Gastrocnemius medialis (tissue), 4 donors: ENCODE measurements at regions not wholly inside any gene's neighbourhood (a gene's known extent, or its start where the extent isn't known, plus 50 kb on each side); places are given as distances from the start of the nearest gene placed in this dataset.

ENCODE experiments used
- ATAC-seq, 2 donors: fragments of 150-250 bp; one replicate each; pipeline ENCODE4 v1.9.1; 2016
- DNase-seq, 2 donors: peaks; one replicate each; pipeline ENCODE4 v3.0.0-alpha.2; 2019
- H3K27ac ChIP-seq, 4 donors: fragments of 200-600 bp; sonication (generic); 1 replicate in 1 of 4; 2 replicates in 3 of 4; pipeline ENCODE4 v1.5.1; 2016 to 2018; ENCODE audit warnings: mild to moderate bottlenecking in 2 of 4, moderate library complexity in 1 of 4
- H3K27me3 ChIP-seq, 3 donors: fragments of 200-600 bp; sonication (generic) in 2 of 3; 1 replicate in 1 of 3; 2 replicates in 2 of 3; pipeline versions ENCODE4 v1.5.1 to v1.6.0; 2016 to 2019; ENCODE audit warnings: mild to moderate bottlenecking in 1 of 3, moderate library complexity in 1 of 3
- H3K36me3 ChIP-seq, 2 donors: fragments of 200-600 bp; sonication (generic) in 1 of 2; one replicate each; pipeline ENCODE4 v1.5.1; 2017 to 2018
- H3K4me1 ChIP-seq, 2 donors: fragments of 200-600 bp; sonication (generic) in 1 of 2; one replicate each; pipeline ENCODE4 v1.5.1; 2016 to 2017; ENCODE audit warnings: mild to moderate bottlenecking in 2 of 2
- H3K4me3 ChIP-seq, 4 donors: fragments of 200-600 bp; sonication (generic) in 3 of 4; 1 replicate in 1 of 4; 2 replicates in 3 of 4; pipeline ENCODE4 v1.5.1; 2016 to 2019; ENCODE audit warnings: mild to moderate bottlenecking in 2 of 4
- H3K9me3 ChIP-seq, 3 donors: fragments of 200-600 bp; sonication (generic) in 2 of 3; 1 replicate in 1 of 3; 2 replicates in 2 of 3; pipeline ENCODE4 v1.5.1; 2016 to 2019
- CTCF ChIP-seq, 5 experiments: fragments of 450-650 bp in 3 of 5; fragments of 200-600 bp in 2 of 5; sonication (generic) in 2 of 5; IDR thresholded peaks in 4 of 5; conservative IDR thresholded peaks in 1 of 5; 1 replicate in 4 of 5; 2 replicates in 1 of 5; pipeline ENCODE4 v1.5.1; 2016 to 2019; ENCODE audit warnings: antibody characterized with exemption in 5 of 5, mild to moderate bottlenecking in 3 of 5, moderate library complexity in 3 of 5
- POLR2A ChIP-seq, 2 donors: fragments of 450-650 bp; IDR thresholded peaks; one replicate each; pipeline ENCODE4 v1.6.1; 2017; ENCODE audit warnings: antibody characterized with exemption in 2 of 2, mild to moderate bottlenecking in 2 of 2, moderate library complexity in 2 of 2
- in situ Hi-C, 4 donors: fragments of 200-750 bp; cut with MboI; loops; one replicate each; pipeline versions ENCODE4 v1.15.0 to v1.8.0; 2017; ENCODE audit warnings: low sequenced_read_pairs in 4 of 4
- intact Hi-C: fragments of 100-400 bp; cut with DNase I; formaldehyde crosslinking; loops from one replicate; pipeline ENCODE4 v1.15.1; 2023; ENCODE audit warnings: low total_unique reads

- in situ Hi-C loops = no loop called here
- Histone ChIP-seq H3K4me1 (no peaks in the 10 kb centered on the region), H3K27me3 (no peaks in the 10 kb centered on the region), H3K27ac (no peak overlapping the region), H3K4me3 (no peak overlapping the region), H3K36me3 (no peaks in the 10 kb centered on the region), H3K9me3 (no peaks in the 10 kb centered on the region)
- intact Hi-C loops = no loop called here
- TF ChIP-seq CTCF (IDR thresholded peaks at IDR 0.05 in 4 of 5, conservative IDR thresholded peaks at IDR 0.05 in 1 of 5) (no peak), POLR2A (IDR thresholded peaks at IDR 0.05) (no peak)
- DNase-seq (no peak), ATAC-seq (no peak)
These were observed 413.9 kb upstream of the NR2F2 start for GRCh38 chr15:95916568-95916967.

GRCh38 chr15:95918525-95918924, 412.0 kb upstream of the NR2F2 start:
- intact Hi-C loops = no loop called here
- H3K4me3 ChIP-seq = no peak overlapping the region
- no peaks in the 10 kb centered on the region for H3K4me1 ChIP-seq
- TF ChIP-seq CTCF (IDR thresholded peaks at IDR 0.05 in 4 of 5, conservative IDR thresholded peaks at IDR 0.05 in 1 of 5) = no peak
- no peak for TF ChIP-seq POLR2A (IDR thresholded peaks at IDR 0.05)
- no peaks in the 10 kb centered on the region for H3K36me3 ChIP-seq
- H3K9me3 ChIP-seq = no peaks in the 10 kb centered on the region
- no peaks in the 10 kb centered on the region for H3K27me3 ChIP-seq
- H3K27ac ChIP-seq = no peak overlapping the region
- DNase-seq (no peak), ATAC-seq (no peak)
- in situ Hi-C loops = no loop called here

- Histone ChIP-seq H3K27me3 (no peaks in the 10 kb centered on the region), H3K36me3 (no peaks in the 10 kb centered on the region), H3K4me1 (no peaks in the 10 kb centered on the region), H3K4me3 (no peak overlapping the region), H3K27ac (no peak overlapping the region), H3K9me3 (no peaks in the 10 kb centered on the region)
- intact Hi-C loops = no loop called here
- DNase-seq (no peak), ATAC-seq (no peak)
- TF ChIP-seq POLR2A (IDR thresholded peaks at IDR 0.05) (no peak), CTCF (IDR thresholded peaks at IDR 0.05 in 4 of 5, conservative IDR thresholded peaks at IDR 0.05 in 1 of 5) (no peak)
- in situ Hi-C loops = no loop called here
These were observed 411.0 kb upstream of the NR2F2 start for GRCh38 chr15:95919460-95919859.

- Histone ChIP-seq H3K4me1 (no peaks in the 10 kb centered on the region), H3K9me3 (no peaks in the 10 kb centered on the region), H3K36me3 (no peaks in the 10 kb centered on the region), H3K27me3 (no peaks in the 10 kb centered on the region), H3K4me3 (no peak overlapping the region), H3K27ac (no peak overlapping the region)
- in situ Hi-C loops = no loop called here
- intact Hi-C loops = no loop called here
- DNase-seq (no peak), ATAC-seq (no peak)
- TF ChIP-seq CTCF (IDR thresholded peaks at IDR 0.05 in 4 of 5, conservative IDR thresholded peaks at IDR 0.05 in 1 of 5) = no peak
- TF ChIP-seq POLR2A (IDR thresholded peaks at IDR 0.05) = no peak
These were observed 409.1 kb upstream of the NR2F2 start for GRCh38 chr15:95921404-95921803.

GRCh38 chr15:95922431-95922830, 408.1 kb upstream of the NR2F2 start:
- in situ Hi-C loops = no loop called here
- no peak for DNase-seq
- H3K4me1 ChIP-seq = no peaks in the 10 kb centered on the region
- H3K9me3 ChIP-seq = no peaks in the 10 kb centered on the region
- TF ChIP-seq POLR2A (IDR thresholded peaks at IDR 0.05) = no peak
- TF ChIP-seq CTCF (IDR thresholded peaks at IDR 0.05 in 4 of 5, conservative IDR thresholded peaks at IDR 0.05 in 1 of 5) = no peak
- ATAC-seq = no peak
- H3K27ac ChIP-seq = no peak overlapping the region
- no peaks in the 10 kb centered on the region for H3K36me3 ChIP-seq
- no peaks in the 10 kb centered on the region for H3K27me3 ChIP-seq
- H3K4me3 ChIP-seq = no peak overlapping the region
- intact Hi-C loops = no loop called here
